ENCODE measurements at regions not wholly inside any gene's neighbourhood (a gene's known extent, or its start where the extent isn't known, plus 50 kb on each side); places are given as distances from the start of the nearest gene placed in this dataset.

GRCh38 chr5:120367896-120368634, 96.0 kb upstream of the PRR16 start:
- TF ChIP-seq CTCF (IDR thresholded peaks at IDR 0.05) (no peak), ZFX (IDR thresholded peaks at IDR 0.05; ENCODE audit: borderline replicate concordance) (no peak)

Measured in 22Rv1 (cell line).